ENCODE measurements at regions not wholly inside any gene's neighbourhood (a gene's known extent, or its start where the extent isn't known, plus 50 kb on each side); places are given as distances from the start of the nearest gene placed in this dataset.

DNA sequence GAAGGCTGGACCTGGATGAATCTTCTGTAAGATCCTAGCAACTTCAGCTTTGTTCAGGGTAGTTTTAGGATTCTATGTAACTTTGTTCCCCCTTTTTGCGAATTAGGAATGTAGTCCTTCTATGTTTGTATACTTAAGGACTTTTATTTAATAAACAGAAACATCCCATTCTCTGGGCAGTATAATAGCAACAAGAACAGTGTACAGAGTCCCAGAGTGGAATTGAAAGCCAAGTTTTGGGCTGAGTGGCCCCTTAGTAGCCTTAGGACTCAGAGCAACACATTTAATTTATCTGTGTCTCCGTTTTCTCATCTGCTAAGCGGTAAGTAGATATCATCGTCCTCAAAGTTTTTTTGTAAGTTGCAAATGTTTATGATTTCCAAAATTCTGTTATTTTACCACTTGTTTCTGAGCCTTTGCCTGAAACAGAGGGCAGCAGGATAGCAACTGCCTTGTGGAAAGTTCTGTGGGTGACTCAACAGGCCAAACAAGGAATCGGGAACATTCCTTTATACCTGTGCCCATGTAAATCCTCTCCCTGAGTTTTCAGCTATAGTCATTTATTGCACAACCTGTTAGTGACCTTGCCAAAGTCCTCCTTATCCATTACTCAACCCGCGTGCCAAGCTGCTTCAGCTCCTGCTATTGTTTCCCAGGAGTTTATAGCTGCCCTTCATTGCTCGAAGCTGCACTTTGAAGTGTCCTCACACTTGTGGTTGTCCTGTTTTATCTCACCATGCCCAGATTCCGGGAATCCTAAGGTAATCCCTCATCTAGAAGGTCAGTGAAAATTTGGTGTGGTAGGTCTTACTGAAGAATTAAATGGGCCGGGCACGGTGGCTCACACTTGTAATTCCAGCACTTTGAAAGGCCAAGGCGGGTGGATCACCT is 199.1 kb upstream of the AHR start (continued):
- TF ChIP-seq SUZ12 (IDR thresholded peaks at IDR 0.05; ENCODE audit: low read depth, low read length) (no peak), MBD4 (IDR thresholded peaks at IDR 0.05; ENCODE audit: borderline replicate concordance, low read length) (peak; percentile 98; the same call in 1 of the 2 replicates), ELF4 (CRISPR knock-in tag; IDR thresholded peaks at IDR 0.05; ENCODE audit: borderline replicate concordance) (no peak), MLLT10 (CRISPR knock-in tag; IDR thresholded peaks at IDR 0.05) (no peak), PPARG (CRISPR knock-in tag; conservative IDR thresholded peaks at IDR 0.05) (peak; percentile 84), ZKSCAN8 (CRISPR knock-in tag; IDR thresholded peaks at IDR 0.05; ENCODE audit: borderline replicate concordance) (peak; percentile 94), ZZZ3 (CRISPR knock-in tag; IDR thresholded peaks at IDR 0.05; ENCODE audit: borderline replicate concordance) (no peak), KAT8 (CRISPR knock-in tag; IDR thresholded peaks at IDR 0.05) (peak; percentile 77), FOXA1 (IDR thresholded peaks at IDR 0.05) (no peak), FOXA1 (CRISPR knock-in tag; IDR thresholded peaks at IDR 0.05) (peak; percentile 64; the same call in 1 of the 2 replicates), PHF21A (CRISPR knock-in tag; IDR thresholded peaks at IDR 0.05) (peak; percentile 93), TRIM24 (CRISPR knock-in tag; IDR thresholded peaks at IDR 0.05) (peak; percentile 99), ZNF766 (CRISPR knock-in tag; IDR thresholded peaks at IDR 0.05; ENCODE audit: borderline replicate concordance) (peak; percentile 83), ZNF253 (CRISPR knock-in tag; IDR thresholded peaks at IDR 0.05; ENCODE audit: borderline replicate concordance) (peak; percentile 52; the same call in 1 of the 2 replicates), ELF1 (CRISPR knock-in tag; IDR thresholded peaks at IDR 0.05) (no peak), SIN3B (IDR thresholded peaks at IDR 0.05; ENCODE audit: low read length) (no peak), HNRNPK (IDR thresholded peaks at IDR 0.05; ENCODE audit: low read depth, low read length, poor library complexity, severe bottlenecking) (no peak), EZH2 (conservative IDR thresholded peaks at IDR 0.05; ENCODE audit: low read depth, low read length) (no peak), ZKSCAN5 (CRISPR knock-in tag; IDR thresholded peaks at IDR 0.05) (no peak), ZNF720 (CRISPR knock-in tag; IDR thresholded peaks at IDR 0.05) (0 out of 2 replicates have a peak, but pooled peaks have one; percentile 85)
- TF ChIP-seq, protein P1, sequence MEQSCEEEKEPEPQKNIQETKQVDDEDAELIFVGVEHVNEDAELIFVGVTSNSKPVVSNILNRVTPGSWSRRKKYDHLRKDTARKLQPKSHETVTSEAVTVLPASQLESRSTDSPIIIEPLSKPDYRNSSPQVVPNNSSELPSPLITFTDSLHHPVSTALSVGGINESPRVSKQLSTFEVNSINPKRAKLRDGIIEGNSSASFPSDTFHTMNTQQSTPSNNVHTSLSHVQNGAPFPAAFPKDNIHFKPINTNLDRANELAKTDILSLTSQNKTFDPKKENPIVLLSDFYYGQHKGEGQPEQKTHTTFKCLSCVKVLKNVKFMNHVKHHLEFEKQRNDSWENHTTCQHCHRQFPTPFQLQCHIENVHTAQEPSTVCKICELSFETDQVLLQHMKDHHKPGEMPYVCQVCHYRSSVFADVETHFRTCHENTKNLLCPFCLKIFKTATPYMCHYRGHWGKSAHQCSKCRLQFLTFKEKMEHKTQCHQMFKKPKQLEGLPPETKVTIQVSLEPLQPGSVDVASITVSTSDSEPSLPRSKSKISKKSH (CRISPR knock-in tag; IDR thresholded peaks at IDR 0.05; ENCODE audit: borderline replicate concordance): no peak
- TF ChIP-seq, protein P2, sequence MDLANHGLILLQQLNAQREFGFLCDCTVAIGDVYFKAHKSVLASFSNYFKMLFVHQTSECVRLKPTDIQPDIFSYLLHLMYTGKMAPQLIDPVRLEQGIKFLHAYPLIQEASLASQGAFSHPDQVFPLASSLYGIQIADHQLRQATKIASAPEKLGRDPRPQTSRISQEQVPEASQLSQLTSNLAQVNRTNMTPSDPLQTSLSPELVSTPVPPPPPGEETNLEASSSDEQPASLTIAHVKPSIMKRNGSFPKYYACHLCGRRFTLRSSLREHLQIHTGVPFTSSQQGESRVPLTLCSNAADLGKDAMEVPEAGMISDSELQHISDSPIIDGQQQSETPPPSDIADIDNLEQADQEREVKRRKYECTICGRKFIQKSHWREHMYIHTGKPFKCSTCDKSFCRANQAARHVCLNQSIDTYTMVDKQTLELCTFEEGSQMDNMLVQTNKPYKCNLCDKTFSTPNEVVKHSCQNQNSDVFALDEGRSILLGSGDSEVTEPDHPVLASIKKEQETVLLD (CRISPR knock-in tag; IDR thresholded peaks at IDR 0.05; ENCODE audit: low read depth): no peak
- TF ChIP-seq, protein P3, sequence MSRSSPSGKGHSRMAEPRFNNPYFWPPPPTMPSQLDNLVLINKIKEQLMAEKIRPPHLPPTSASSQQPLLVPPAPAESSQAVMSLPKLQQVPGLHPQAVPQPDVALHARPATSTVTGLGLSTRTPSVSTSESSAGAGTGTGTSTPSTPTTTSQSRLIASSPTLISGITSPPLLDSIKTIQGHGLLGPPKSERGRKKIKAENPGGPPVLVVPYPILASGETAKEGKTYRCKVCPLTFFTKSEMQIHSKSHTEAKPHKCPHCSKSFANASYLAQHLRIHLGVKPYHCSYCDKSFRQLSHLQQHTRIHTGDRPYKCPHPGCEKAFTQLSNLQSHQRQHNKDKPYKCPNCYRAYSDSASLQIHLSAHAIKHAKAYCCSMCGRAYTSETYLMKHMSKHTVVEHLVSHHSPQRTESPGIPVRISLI (CRISPR knock-in tag; IDR thresholded peaks at IDR 0.05; ENCODE audit: borderline replicate concordance): peak; percentile 38; the same call in 1 of the 2 replicates
- TF ChIP-seq, protein P4, sequence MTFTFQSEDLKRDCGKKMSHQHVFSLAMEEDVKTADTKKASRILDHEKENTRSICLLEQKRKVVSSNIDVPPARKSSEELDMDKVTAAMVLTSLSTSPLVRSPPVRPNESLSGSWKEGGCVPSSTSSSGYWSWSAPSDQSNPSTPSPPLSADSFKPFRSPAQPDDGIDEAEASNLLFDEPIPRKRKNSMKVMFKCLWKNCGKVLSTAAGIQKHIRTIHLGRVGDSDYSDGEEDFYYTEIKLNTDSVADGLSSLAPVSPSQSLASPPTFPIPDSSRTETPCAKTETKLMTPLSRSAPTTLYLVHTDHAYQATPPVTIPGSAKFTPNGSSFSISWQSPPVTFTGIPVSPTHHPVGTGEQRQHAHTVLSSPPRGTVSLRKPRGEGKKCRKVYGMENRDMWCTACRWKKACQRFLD (CRISPR knock-in tag; IDR thresholded peaks at IDR 0.05; ENCODE audit: borderline replicate concordance): no peak

All from HepG2 (cell line).